Tongue (tissue), 1 donor: ENCODE measurements at regions not wholly inside any gene's neighbourhood (a gene's known extent, or its start where the extent isn't known, plus 50 kb on each side); places are given as distances from the start of the nearest gene placed in this dataset.
A peak's percentile ranks its signal among the peaks of the same experiment; 100 is the strongest.
"Not testable (repeated sequence)": the region's sequence is repeated elsewhere in the genome, so short reads cannot be mapped to it uniquely, and the experiment has no call there.

Experiments used
- DNase-seq: peaks from one replicate; pipeline ENCODE4 v3.0.0-alpha.2; 2015

- DNase-seq, result no peak
Observed at GRCh38 chr14:103232031-103232808, 101.8 kb upstream of the EIF5 start.

- no peak for DNase-seq
Observed at GRCh38 chr14:103232831-103233319, 101.2 kb upstream of the EIF5 start.

GRCh38 chr14:103233328-103233727 is 100.7 kb upstream of the EIF5 start:
- DNase-seq, result no peak

- DNase-seq, result not testable (repeated sequence)
Observed at GRCh38 chr14:103234826-103235225, 99.2 kb upstream of the EIF5 start.

- not testable (repeated sequence) for DNase-seq
Observed at GRCh38 chr14:103235506-103235905, 98.5 kb upstream of the EIF5 start.

- DNase-seq, result no peak
Observed at GRCh38 chr14:103239751-103240150, 94.3 kb upstream of the EIF5 start.

GRCh38 chr14:103241531-103241930 is 92.5 kb upstream of the EIF5 start:
- DNase-seq, result no peak

- DNase-seq, result no peak
Observed at GRCh38 chr14:103243764-103244737, 90.0 kb upstream of the EIF5 start.

- not testable (repeated sequence) for DNase-seq
Observed at GRCh38 chr14:103245624-103246031, 88.4 kb upstream of the EIF5 start.

GRCh38 chr14:103246070-103246469 is 88.0 kb upstream of the EIF5 start:
- DNase-seq, result no peak

- DNase-seq, result no peak
Observed at GRCh38 chr14:103247169-103247606, 86.8 kb upstream of the EIF5 start.

- DNase-seq, result no peak
Observed at GRCh38 chr14:103250181-103250580, 83.9 kb upstream of the EIF5 start.

- DNase-seq, result no peak
Observed at GRCh38 chr14:103250874-103251273, 83.2 kb upstream of the EIF5 start.

GRCh38 chr14:103255555-103255954 is 78.5 kb upstream of the EIF5 start:
- no peak for DNase-seq

- DNase-seq, result no peak
Observed at GRCh38 chr14:103256406-103256805, 77.6 kb upstream of the EIF5 start.

GRCh38 chr14:103257211-103257962 is 76.7 kb upstream of the EIF5 start:
- DNase-seq, result no peak

GRCh38 chr14:103258211-103258610 is 75.8 kb upstream of the EIF5 start:
- DNase-seq, result no peak

- DNase-seq, result no peak
Observed at GRCh38 chr14:103259184-103259583, 74.9 kb upstream of the EIF5 start.

- DNase-seq, result no peak
Observed at GRCh38 chr14:103259801-103260628, 74.0 kb upstream of the EIF5 start.

GRCh38 chr14:103260629-103261124 is 73.4 kb upstream of the EIF5 start:
- peak; percentile 18 for DNase-seq
